GM18870 (cell line): ENCODE measurements at regions not wholly inside any gene's neighbourhood (a gene's known extent, or its start where the extent isn't known, plus 50 kb on each side); places are given as distances from the start of the nearest gene placed in this dataset.

Experiments used
- ATAC-seq: cut with Tn5 transposase; IDR thresholded peaks from one replicate; pipeline ENCODE4 v1.9.1; 2021; ENCODE audit warnings: moderate library complexity; ENCODE audit not compliant: unreplicated experiment

- ATAC-seq: no peak
These were observed 147.0 kb upstream of the CELF2 start for GRCh38 chr10:10870523-10871241.

- no peak for ATAC-seq
These were observed 146.3 kb upstream of the CELF2 start for GRCh38 chr10:10871352-10871751.

DNA sequence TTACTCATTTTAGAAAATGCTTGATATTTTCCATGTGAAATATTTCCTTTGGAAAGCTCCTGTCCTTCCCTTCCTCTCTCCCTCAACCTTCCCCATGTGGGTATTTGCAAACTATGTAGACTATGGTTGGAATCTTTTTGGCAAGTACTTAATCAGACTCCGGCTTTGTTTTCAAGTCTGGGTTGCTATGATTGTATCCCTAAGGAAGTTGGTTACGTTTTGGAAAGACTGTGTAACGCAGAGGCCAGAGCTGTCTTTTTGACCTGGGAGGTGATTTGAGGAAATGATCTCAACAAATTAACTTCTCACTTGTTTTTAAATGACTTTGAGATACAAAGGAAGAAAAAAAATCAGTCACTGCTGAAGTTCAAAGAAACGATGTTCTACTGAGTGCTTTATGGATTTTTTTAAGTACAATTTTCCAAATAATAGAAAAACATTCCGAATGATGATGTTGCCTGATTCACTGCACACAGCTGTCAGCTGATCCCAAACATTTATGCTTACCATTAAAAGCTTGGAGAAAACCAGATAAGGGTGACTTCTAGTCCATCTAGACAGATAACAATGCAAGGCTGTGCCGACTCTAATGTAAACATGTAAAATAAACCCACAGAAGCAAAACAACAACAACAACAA is 145.5 kb upstream of the CELF2 start:
- no peak for ATAC-seq

GRCh38 chr10:10872764-10873163 is 144.9 kb upstream of the CELF2 start:
- no peak for ATAC-seq

- ATAC-seq: no peak
These were observed 144.4 kb upstream of the CELF2 start for GRCh38 chr10:10873289-10873688.

DNA sequence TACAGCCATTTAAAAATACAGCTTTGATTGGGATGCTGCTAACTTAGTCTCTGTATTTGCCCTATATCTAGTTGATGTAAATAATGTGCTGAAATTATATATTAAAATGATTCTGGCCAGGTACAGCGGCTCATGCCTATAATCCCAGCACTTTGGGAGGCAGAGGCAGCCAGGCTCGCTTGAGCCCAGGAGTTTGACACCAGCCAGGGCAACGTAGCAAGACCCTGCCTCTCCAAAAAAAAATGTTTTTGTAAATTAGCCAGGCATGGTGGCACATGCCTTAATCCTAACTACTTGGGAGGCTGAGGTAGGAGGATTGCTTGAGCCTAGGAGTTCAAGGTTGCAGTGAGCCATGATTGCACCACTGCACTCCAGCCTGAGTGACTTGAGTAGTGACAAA is 143.8 kb upstream of the CELF2 start:
- no peak for ATAC-seq

DNA sequence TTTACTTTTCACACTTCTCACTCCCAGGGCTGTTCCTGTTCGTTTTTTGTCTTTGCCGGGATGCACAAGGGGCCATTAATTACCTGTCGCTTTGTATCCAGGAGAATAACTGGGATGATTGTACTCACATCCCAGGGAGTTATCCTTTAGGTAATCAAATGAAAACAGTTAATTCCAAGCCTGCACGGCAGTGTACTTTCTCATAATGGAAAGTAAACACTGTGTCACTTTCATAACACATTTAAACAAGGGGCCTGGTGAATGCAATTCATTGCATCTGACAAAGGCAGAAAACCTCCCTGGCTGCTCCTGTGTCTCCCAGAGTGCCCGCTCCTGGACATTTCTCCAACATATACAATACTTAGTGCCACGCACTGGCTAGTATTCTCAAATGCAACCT is 138.7 kb upstream of the CELF2 start:
- ATAC-seq: no peak

DNA sequence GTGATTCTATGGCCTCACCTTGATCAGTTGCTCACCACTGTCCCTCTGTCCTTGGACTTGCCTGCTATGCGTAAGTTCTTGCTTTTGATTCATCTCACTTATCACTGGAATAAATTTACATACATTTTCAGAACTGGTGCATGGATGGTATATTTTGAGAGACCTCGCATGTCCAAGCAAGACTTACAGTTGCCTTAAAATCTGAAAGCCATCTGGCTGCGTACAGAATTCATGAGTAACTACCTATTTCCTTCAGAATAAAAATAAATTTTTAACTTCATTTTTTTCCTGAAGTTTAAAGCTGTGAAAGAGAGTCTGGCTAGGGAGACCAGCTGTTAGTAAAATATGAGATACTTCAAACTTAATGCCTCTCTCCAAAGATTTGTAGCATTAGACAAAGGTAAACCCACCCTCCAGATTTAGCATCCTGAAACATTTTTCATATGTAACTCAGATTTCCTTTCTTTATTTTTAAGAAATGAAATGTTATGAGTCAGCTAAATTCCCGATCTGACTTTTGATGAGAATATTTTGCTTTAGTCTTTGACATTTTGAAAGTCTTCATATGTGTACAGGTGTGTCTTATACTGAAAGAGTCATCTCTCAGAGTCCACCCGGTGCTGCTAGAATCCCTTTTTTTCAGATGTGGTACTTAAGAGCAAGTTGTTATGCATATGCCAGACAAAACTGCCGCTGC is 136.4 kb upstream of the CELF2 start:
- no peak for ATAC-seq

- no peak for ATAC-seq
These were observed 133.9 kb upstream of the CELF2 start for GRCh38 chr10:10883737-10884136.

GRCh38 chr10:10886861-10887531 is 130.7 kb upstream of the CELF2 start:
- no peak for ATAC-seq

DNA sequence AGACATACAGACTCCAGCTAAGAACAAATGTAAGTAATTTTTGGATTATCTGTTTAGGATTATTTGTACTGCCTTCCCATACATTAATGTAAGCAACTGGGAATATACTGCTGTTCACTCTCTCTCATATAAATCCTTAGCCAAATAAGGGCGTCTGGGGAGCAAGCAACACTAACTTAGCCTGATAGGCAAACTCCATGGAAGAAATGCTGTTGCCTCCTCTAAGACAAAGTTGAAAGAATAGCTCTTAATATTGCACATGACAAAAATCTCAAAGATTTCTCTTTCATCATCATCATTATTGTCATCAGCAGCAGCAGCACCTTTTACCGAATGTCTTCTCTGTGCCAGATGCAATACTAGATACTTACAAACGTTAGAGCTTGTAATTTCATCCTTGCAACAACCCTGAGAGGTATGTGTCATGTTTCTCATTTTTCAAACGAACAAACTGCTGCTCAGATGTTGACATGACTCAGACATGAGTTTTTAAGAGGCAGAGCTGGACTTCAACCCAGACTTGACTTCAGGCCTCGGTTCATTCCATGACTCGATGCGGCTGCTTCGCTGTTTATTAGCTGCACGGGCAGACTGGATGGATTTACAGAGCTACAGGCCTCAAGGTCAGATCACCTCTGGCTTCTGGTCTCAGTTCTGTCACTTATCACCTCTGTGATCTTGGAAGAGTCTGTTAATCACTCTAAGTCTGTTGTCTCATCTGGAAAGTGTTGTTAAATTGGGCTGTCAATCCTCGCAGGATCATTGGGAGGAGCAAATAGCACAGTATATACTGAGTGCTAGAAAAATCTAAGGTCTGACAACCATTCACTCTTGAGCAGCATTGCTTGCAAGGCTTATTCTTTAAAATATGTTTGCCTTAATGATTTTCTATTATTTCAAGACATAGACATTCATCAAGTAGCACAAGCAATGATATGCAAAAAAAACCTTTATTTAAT is 126.3 kb upstream of the CELF2 start:
- no peak for ATAC-seq

DNA sequence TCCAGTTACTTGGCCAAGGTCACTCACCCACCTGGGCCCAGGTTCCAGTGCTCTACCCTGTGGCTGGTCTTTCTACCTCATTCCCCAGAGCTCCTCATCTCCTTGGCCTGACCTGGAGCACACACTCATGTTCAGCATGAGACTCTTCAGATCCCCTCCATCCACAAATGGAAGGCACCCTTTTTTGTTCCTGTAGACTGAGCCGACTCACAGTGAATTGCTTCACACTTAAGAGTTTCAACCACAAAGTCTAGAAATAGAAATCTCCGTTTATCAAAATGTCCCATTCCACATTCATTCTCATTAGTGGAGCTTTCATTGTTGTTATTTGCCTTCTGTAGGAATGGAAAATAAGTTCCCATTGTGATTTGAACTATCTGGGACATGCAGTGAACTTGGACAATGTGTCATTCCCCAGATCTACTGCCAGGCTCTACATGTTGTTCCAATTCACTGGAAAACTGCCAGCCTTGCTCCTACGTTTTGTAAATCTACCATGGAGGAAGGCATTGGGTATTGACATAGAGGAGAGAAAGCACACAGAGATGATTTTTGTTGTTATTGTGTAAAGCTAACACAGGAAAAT is 125.3 kb upstream of the CELF2 start:
- ATAC-seq: no peak

DNA sequence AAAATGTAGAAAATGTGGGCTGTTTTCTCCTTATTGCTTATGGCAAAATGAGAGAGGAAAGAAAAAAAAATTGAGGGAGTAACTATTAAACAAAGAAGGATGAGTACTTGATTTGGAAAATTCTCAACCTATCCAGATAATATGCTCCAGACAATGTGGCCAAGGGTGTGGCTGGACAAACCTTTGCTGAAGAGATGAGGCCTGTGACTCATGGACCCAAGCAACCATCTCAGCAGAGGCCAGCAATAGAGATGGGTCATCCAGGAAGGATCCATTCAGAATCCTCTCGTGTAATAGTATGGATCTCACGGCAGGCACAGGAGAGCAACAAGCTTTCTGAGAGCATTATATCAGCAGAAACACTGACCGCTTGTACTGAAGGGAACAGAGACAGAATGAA is 120.3 kb upstream of the CELF2 start:
- no peak for ATAC-seq

- no peak for ATAC-seq
These were observed 115.8 kb upstream of the CELF2 start for GRCh38 chr10:10901906-10902305.

DNA sequence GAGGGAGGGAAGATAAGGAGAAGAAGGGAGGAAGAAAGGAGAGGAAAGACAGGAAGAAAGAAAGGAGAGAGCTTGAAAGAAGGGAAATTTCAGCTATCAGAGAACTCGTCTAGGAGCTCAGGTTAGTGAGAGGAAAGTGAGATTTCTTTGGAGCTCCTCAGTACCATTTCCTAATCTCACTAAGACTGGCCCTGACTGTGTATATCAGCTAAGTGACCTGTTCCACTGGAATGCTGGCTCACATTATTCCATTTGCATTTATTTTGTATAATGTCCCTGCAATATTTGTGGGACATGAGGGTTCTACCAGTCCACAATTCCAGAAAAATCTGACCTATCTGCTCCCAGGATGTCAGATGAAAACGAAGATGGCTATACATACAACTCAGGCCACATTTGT is 114.7 kb upstream of the CELF2 start:
- ATAC-seq: no peak

DNA sequence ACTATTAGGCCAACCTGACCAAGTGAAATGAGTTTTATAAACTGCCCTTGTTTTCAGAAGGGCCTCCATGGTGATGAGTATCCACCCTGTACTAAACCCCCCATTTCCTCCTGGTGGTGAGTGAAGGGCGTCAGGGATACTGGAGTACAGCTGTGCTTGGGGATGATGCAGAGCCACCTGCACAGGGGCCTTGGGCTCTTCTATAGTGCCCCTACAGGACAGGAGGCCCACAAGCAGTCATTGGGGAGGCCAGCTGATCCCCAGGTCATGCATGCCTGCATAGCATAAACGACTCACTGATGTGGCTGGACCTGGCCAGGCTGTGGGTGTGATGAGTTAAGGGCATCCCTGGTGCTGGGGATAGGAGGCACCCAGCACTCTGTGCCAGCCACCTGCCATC is 114.1 kb upstream of the CELF2 start:
- no peak for ATAC-seq

GRCh38 chr10:10910634-10911033 is 107.0 kb upstream of the CELF2 start:
- no peak for ATAC-seq

DNA sequence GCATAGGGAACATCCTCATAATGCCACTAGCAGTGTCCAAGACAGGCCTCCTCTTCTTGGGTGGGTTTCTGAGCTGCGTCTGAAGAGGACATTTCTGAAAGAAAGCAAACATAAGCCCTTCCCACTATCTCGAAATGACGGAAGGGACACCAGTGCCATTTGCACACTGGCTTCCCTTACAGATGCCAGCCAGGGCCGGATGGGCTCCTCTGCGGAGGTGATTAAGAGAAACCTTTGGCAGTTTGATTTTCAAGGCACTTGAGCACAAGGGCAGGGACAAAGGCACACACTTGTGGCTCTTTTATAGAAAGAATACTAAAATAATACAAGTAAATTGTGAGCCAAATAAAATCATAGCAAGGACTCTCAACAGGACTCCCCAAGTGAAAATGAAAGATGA is 106.6 kb upstream of the CELF2 start:
- no peak for ATAC-seq

GRCh38 chr10:10911471-10911921 is 106.2 kb upstream of the CELF2 start:
- no peak for ATAC-seq

- ATAC-seq: no peak
These were observed 103.5 kb upstream of the CELF2 start for GRCh38 chr10:10914144-10914543.
